ENCODE measurements at regions not wholly inside any gene's neighbourhood (a gene's known extent, or its start where the extent isn't known, plus 50 kb on each side); places are given as distances from the start of the nearest gene placed in this dataset.

- no peaks in the 10 kb centered on the region for H3K9me2 ChIP-seq (ENCODE audit: insufficient read depth, low read length)
- no peaks in the 10 kb centered on the region for H3K9me3 ChIP-seq (ENCODE audit: low read length)
- no peaks in the 10 kb centered on the region for H4K20me1 ChIP-seq (ENCODE audit: insufficient read depth)
- no peak overlapping the region for H2AFZ ChIP-seq (ENCODE audit: low read depth, low read length)
- no peak for TF ChIP-seq REST (IDR thresholded peaks at IDR 0.05; ENCODE audit: borderline replicate concordance)
- no peak for TF ChIP-seq RAD21 (conservative IDR thresholded peaks at IDR 0.05)
- no peak for TF ChIP-seq SMC3 (conservative IDR thresholded peaks at IDR 0.05; ENCODE audit: poor library complexity)
- no peak for TF ChIP-seq EZH2 (IDR thresholded peaks at IDR 0.05; ENCODE audit: borderline replicate concordance, insufficient read depth, low read length, poor library complexity, severe bottlenecking)
- TF ChIP-seq POLR2AphosphoS5 (IDR thresholded peaks at IDR 0.05) = no peak
- no peak for TF ChIP-seq MXI1 (conservative IDR thresholded peaks at IDR 0.05; ENCODE audit: poor library complexity, severe bottlenecking)
- no peak overlapping the region for H3K27ac ChIP-seq (ENCODE audit: low read length)
- H3K4me3 ChIP-seq (ENCODE audit: low read length) = no peak overlapping the region
- no peaks in the 10 kb centered on the region for H3K36me3 ChIP-seq (ENCODE audit: insufficient read depth, low read length)
- no peaks in the 10 kb centered on the region for H3K27me3 ChIP-seq (ENCODE audit: insufficient read depth, low read depth, low read length)
- no peaks in the 10 kb centered on the region for H3F3A ChIP-seq (ENCODE audit: insufficient read depth, low read length, poor library complexity, severe bottlenecking)
- no peak overlapping the region for H3K9ac ChIP-seq (ENCODE audit: low read length)
- no peak overlapping the region for H3K4me2 ChIP-seq (ENCODE audit: low read length)
- no peaks in the 10 kb centered on the region for H3K79me2 ChIP-seq (replicated peaks; ENCODE audit: insufficient read depth, low read length)
Measured at GRCh38 chr3:148255981-148256969, 441.4 kb upstream of the AGTR1 start.

- no peak overlapping the region for H3K9ac ChIP-seq (ENCODE audit: low read length)
- no peaks in the 10 kb centered on the region for H3K36me3 ChIP-seq (ENCODE audit: insufficient read depth, low read length)
- H4K20me1 ChIP-seq (ENCODE audit: insufficient read depth) = no peaks in the 10 kb centered on the region
- no peak overlapping the region for H3K4me3 ChIP-seq (ENCODE audit: low read length)
- no peak overlapping the region for H2AFZ ChIP-seq (ENCODE audit: low read depth, low read length)
- no peak overlapping the region for H3K27ac ChIP-seq (ENCODE audit: low read length)
- H3K9me3 ChIP-seq (ENCODE audit: low read length) = no peaks in the 10 kb centered on the region
- no peaks in the 10 kb centered on the region for H3K27me3 ChIP-seq (ENCODE audit: insufficient read depth, low read depth, low read length)
- H3K4me2 ChIP-seq (ENCODE audit: low read length) = no peak overlapping the region
- H3K9me2 ChIP-seq (ENCODE audit: insufficient read depth, low read length) = no peaks in the 10 kb centered on the region
- no peak for TF ChIP-seq POLR2AphosphoS5 (IDR thresholded peaks at IDR 0.05)
- no peak for TF ChIP-seq SMC3 (conservative IDR thresholded peaks at IDR 0.05; ENCODE audit: poor library complexity)
- no peak for TF ChIP-seq CTCF (IDR thresholded peaks at IDR 0.05; ENCODE audit: poor library complexity, severe bottlenecking)
- no peak for TF ChIP-seq RAD21 (conservative IDR thresholded peaks at IDR 0.05)
- TF ChIP-seq MXI1 (conservative IDR thresholded peaks at IDR 0.05; ENCODE audit: poor library complexity, severe bottlenecking) = no peak
- no peaks in the 10 kb centered on the region for H3F3A ChIP-seq (ENCODE audit: insufficient read depth, low read length, poor library complexity, severe bottlenecking)
- H3K79me2 ChIP-seq (replicated peaks; ENCODE audit: insufficient read depth, low read length) = no peaks in the 10 kb centered on the region
Measured at GRCh38 chr3:148262980-148263379, 434.7 kb upstream of the AGTR1 start.
